H1 (cell line): ENCODE measurements at regions not wholly inside any gene's neighbourhood (a gene's known extent, or its start where the extent isn't known, plus 50 kb on each side); places are given as distances from the start of the nearest gene placed in this dataset.

Experiments used
- CTCF ChIA-PET: fragments of 300-600 bp; sonication (Branson Sonifier 250); formaldehyde crosslinking; loops from one replicate; lab custom pipeline; 2021; ENCODE audit not compliant: partially characterized antibody; lab: Charles Lee
- POLR2A ChIA-PET: fragments of 300-600 bp; sonication (Branson Sonifier 250); formaldehyde crosslinking; loops from one replicate; lab custom pipeline; 2021; ENCODE audit warnings: inconsistent platforms; ENCODE audit not compliant: partially characterized antibody; lab: Charles Lee
- DNase-seq, 2 experiments: peaks; one replicate each; pipeline versions ENCODE4 v3.0.0 to v3.0.0-alpha.2; 2010 to 2022; ENCODE audit warnings: low spot score in 2 of 2, low read depth in 1 of 2, mixed read lengths in 1 of 2
- FAIRE-seq: peaks from 2 replicates; lab custom pipeline; 2011; peaks lifted over from hg19 to GRCh38; lab: Jason Lieb, UNC
- H2AFZ ChIP-seq: 2 replicates; pipeline ENCODE4 v1.8.1; 2012; ENCODE audit warnings: low read length, inconsistent platforms
- H2AK5ac ChIP-seq: 2 replicates; pipeline ENCODE4 v1.6.1; 2013; ENCODE audit warnings: low read depth, low read length
- H2BK120ac ChIP-seq: replicated peaks from 2 replicates; pipeline ENCODE3; 2013; ENCODE audit warnings: low read depth, low read length, inconsistent platforms
- H2BK12ac ChIP-seq: 2 replicates; pipeline ENCODE4 v1.6.1; 2013; ENCODE audit warnings: low read depth, low read length
- H2BK15ac ChIP-seq: 2 replicates; pipeline ENCODE4 v1.6.1; 2013; ENCODE audit warnings: low read length
- H2BK20ac ChIP-seq: 2 replicates; pipeline ENCODE4 v1.6.1; 2013; ENCODE audit warnings: low read length
- H2BK5ac ChIP-seq: 2 replicates; pipeline ENCODE4 v1.6.1; 2013; ENCODE audit warnings: low read depth, low read length
- H3K14ac ChIP-seq: 2 replicates; pipeline ENCODE4 v1.6.1; 2013; ENCODE audit warnings: inconsistent platforms; ENCODE audit not compliant: insufficient read length
- H3K18ac ChIP-seq: 2 replicates; pipeline ENCODE4 v1.6.1; 2013; ENCODE audit warnings: low read length; ENCODE audit errors: extremely low read depth
- H3K23ac ChIP-seq: 2 replicates; pipeline ENCODE4 v1.6.1; 2013; ENCODE audit warnings: inconsistent platforms; ENCODE audit not compliant: insufficient read length
- H3K23me2 ChIP-seq: 2 replicates; pipeline ENCODE4 v1.6.1; 2013; ENCODE audit warnings: low read depth, low read length
- H3K27ac ChIP-seq: 2 replicates; pipeline ENCODE4 v1.6.1; 2011; ENCODE audit warnings: low read depth, low read length, inconsistent platforms
- H3K27me3 ChIP-seq, 4 experiments: replicated peaks in 1 of 4; 1 replicate in 1 of 4; 2 replicates in 3 of 4; pipeline versions ENCODE4 v1.6.1 to v1.8.1; 2011 to 2013; ENCODE audit warnings: low read length in 3 of 4, mild to moderate bottlenecking in 3 of 4, inconsistent platforms in 2 of 4, mixed read lengths in 2 of 4, moderate library complexity in 1 of 4; ENCODE audit not compliant: control insufficient read depth in 3 of 4, insufficient read depth in 3 of 4; ENCODE audit errors: extremely low read depth in 1 of 4
- H3K36me3 ChIP-seq, 4 experiments: 2 replicates each; pipeline versions ENCODE4 v1.6.1 to v1.8.1; 2011 to 2013; ENCODE audit warnings: mild to moderate bottlenecking in 4 of 4, low read length in 3 of 4, moderate library complexity in 2 of 4, control low read depth in 1 of 4, inconsistent platforms in 1 of 4; ENCODE audit not compliant: insufficient read depth in 4 of 4, control insufficient read depth in 2 of 4
- H3K4ac ChIP-seq: replicated peaks from 2 replicates; pipeline ENCODE3; 2013; ENCODE audit warnings: low read length, low read depth, mixed read lengths, inconsistent platforms; ENCODE audit not compliant: insufficient read length
- H3K4me1 ChIP-seq, 4 experiments: replicated peaks in 1 of 4; 1 replicate in 1 of 4; 2 replicates in 3 of 4; pipeline versions ENCODE4 v1.6.1 to v1.8.1; 2011 to 2013; ENCODE audit warnings: low read length in 3 of 4, inconsistent platforms in 2 of 4, mixed read lengths in 1 of 4; ENCODE audit not compliant: insufficient read depth in 4 of 4, control insufficient read depth in 3 of 4
- H3K4me2 ChIP-seq, 2 experiments: 2 replicates each; pipeline versions ENCODE4 v1.6.1 to v1.8.1; 2011 to 2013; ENCODE audit warnings: low read depth in 2 of 2, low read length in 2 of 2, control low read depth in 1 of 2, inconsistent platforms in 1 of 2, mild to moderate bottlenecking in 1 of 2; ENCODE audit not compliant: insufficient read depth in 1 of 2
- H3K4me3 ChIP-seq, 4 experiments: fragments of 200-600, 300-600 bp in 1 of 4; sonication (generic), shearing (Covaris generic), sonication (Bioruptor Twin) in 1 of 4; 2 replicates each; pipeline versions ENCODE4 v1.5.1 to v1.8.1; 2011 to 2016; ENCODE audit warnings: low read length in 4 of 4, low read depth in 3 of 4, control low read depth in 2 of 4, inconsistent platforms in 2 of 4, mild to moderate bottlenecking in 2 of 4, mixed read lengths in 1 of 4, moderate library complexity in 1 of 4; ENCODE audit not compliant: insufficient read depth in 2 of 4; ENCODE audit errors: extremely low read depth in 1 of 4
- H3K56ac ChIP-seq: replicated peaks from 2 replicates; pipeline ENCODE3; 2013; ENCODE audit warnings: low read depth, mild to moderate bottlenecking, mixed read lengths, low read length, inconsistent platforms; ENCODE audit not compliant: insufficient read length
- H3K79me1 ChIP-seq: 2 replicates; pipeline ENCODE4 v1.6.1; 2013; ENCODE audit warnings: low read depth, low read length, control low read depth
- H3K79me2 ChIP-seq, 2 experiments: 2 replicates each; pipeline versions ENCODE4 v1.6.1 to v1.8.1; 2012 to 2013; ENCODE audit warnings: low read length in 2 of 2, mild to moderate bottlenecking in 2 of 2, inconsistent platforms in 1 of 2; ENCODE audit not compliant: insufficient read depth in 2 of 2, control insufficient read depth in 1 of 2
- H3K9ac ChIP-seq, 4 experiments: replicated peaks in 1 of 4; 1 replicate in 1 of 4; 2 replicates in 3 of 4; pipeline versions ENCODE4 v1.6.1 to v1.8.1; 2011 to 2013; ENCODE audit warnings: low read depth in 3 of 4, low read length in 3 of 4, control low read depth in 2 of 4, mild to moderate bottlenecking in 2 of 4, moderate library complexity in 2 of 4, inconsistent platforms in 1 of 4; ENCODE audit errors: extremely low read depth in 1 of 4
- H3K9me3 ChIP-seq, 2 experiments: 2 replicates each; pipeline versions ENCODE4 v1.6.1 to v1.8.1; 2012 to 2013; ENCODE audit warnings: mild to moderate bottlenecking in 2 of 2, moderate library complexity in 2 of 2, control low read depth in 1 of 2, inconsistent platforms in 1 of 2, low read depth in 1 of 2, low read length in 1 of 2, mixed read lengths in 1 of 2; ENCODE audit not compliant: insufficient read depth in 2 of 2
- H4K20me1 ChIP-seq, 2 experiments: replicated peaks in 1 of 2; 2 replicates each; pipeline versions ENCODE3 to v1.8.1; 2011 to 2013; ENCODE audit warnings: inconsistent platforms in 2 of 2, low read length in 2 of 2, mild to moderate bottlenecking in 1 of 2; ENCODE audit not compliant: insufficient read depth in 2 of 2, control insufficient read depth in 1 of 2
- H4K5ac ChIP-seq: 2 replicates; pipeline ENCODE4 v1.6.1; 2013; ENCODE audit warnings: low read length, low read depth, mixed read lengths, inconsistent platforms; ENCODE audit not compliant: insufficient read length
- H4K8ac ChIP-seq: 2 replicates; pipeline ENCODE4 v1.8.0; 2013; ENCODE audit warnings: mild to moderate bottlenecking, moderate library complexity, low read length, inconsistent platforms; ENCODE audit not compliant: insufficient read depth; ENCODE audit errors: extremely low read depth
- H4K91ac ChIP-seq: replicated peaks from 2 replicates; pipeline ENCODE3; 2013; ENCODE audit warnings: low read length, mixed read lengths, inconsistent platforms; ENCODE audit not compliant: insufficient read length
- HDAC6 ChIP-seq: IDR thresholded peaks from one replicate; pipeline ENCODE4 v1.7.1; 2012; ENCODE audit warnings: low read depth, mild to moderate bottlenecking, inconsistent platforms, low read length, moderate library complexity
- MAFK ChIP-seq: IDR thresholded peaks from 2 replicates; pipeline ENCODE4 v1.6.1; 2012; ENCODE audit warnings: low read depth, mild to moderate bottlenecking, improper control_type of control experiment, low read length
- POU5F1 ChIP-seq: IDR thresholded peaks from 2 replicates; pipeline ENCODE4 v1.6.1; 2011; ENCODE audit warnings: low read depth, mild to moderate bottlenecking, low read length, moderate library complexity
- RBBP5 ChIP-seq: IDR thresholded peaks from 2 replicates; pipeline ENCODE4 v1.7.1; 2012; ENCODE audit warnings: low read depth, mild to moderate bottlenecking, inconsistent platforms, low read length, moderate library complexity, borderline replicate concordance
- SP4 ChIP-seq: IDR thresholded peaks from 2 replicates; pipeline ENCODE4 v1.6.1; 2012; ENCODE audit warnings: low read length, inconsistent platforms
- SRF ChIP-seq: IDR thresholded peaks from 2 replicates; pipeline ENCODE4 v1.6.1; 2011; ENCODE audit warnings: mild to moderate bottlenecking, low read depth, low read length, moderate library complexity
- WGBS, 2 experiments: shearing (Covaris generic) in 1 of 2; methylation state at CpG; one replicate each; pipeline versions ENCODE4 v1.1.6 to v1.1.7; 2013 to 2015; ENCODE audit warnings: low lambda C conversion rate in 2 of 2, mixed read lengths in 2 of 2, inconsistent platforms in 1 of 2, low coverage in 1 of 2, missing lambda C conversion rate in 1 of 2; ENCODE audit not compliant: insufficient replicate concordance in 2 of 2, insufficient coverage in 1 of 2, insufficient read length in 1 of 2; ENCODE audit errors: extremely low coverage in 1 of 2, missing lambda C conversion rate in 1 of 2; 5-methylcytosine and 5-hydroxymethylcytosine counted together
- TF ChIP-seq, protein P1 (sequence below): IDR thresholded peaks from 2 replicates; pipeline ENCODE4 v1.6.1; 2011; ENCODE audit warnings: low read depth, mild to moderate bottlenecking, low read length; ENCODE audit not compliant: insufficient read depth
- TF ChIP-seq, protein P2 (sequence below): IDR thresholded peaks from 2 replicates; pipeline ENCODE4 v1.6.1; 2012; ENCODE audit warnings: low read length, inconsistent platforms

DNA sequence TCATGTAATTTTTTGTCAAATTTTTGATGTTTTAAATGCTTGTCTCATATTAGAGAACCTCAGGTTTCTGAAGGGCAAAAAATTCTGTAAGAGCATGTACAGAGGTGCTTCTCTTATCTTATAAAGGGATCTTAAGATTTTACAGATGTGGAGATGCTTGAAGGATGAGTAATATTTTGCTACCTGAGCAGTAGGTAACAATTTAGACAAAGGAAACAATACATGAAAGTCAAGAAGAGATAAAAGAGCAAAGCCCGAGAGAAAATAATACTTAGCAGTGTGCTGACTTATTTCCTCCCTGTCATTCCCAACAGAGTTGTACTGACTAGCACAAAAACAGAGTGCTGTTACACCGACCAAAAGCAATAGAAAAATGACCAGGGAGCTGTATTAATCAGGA is 98.1 kb upstream of the PTPRR start:
- no peak overlapping the region for H2BK120ac ChIP-seq
- H2BK12ac ChIP-seq = no peak overlapping the region
- WGBS, 2 experiments = 94% methylated on average over 2 of the region's 2 CpGs; no CpG with 5 or more reads in 1 of the 2 experiments
- H3K27ac ChIP-seq = no peak overlapping the region
- no peaks in the 10 kb centered on the region for H3K9me3 ChIP-seq
- POLR2A ChIA-PET = no interaction called here
- H3K4me2 ChIP-seq = no peak overlapping the region
- H4K20me1 ChIP-seq = no peaks in the 10 kb centered on the region
- no peak overlapping the region for H3K14ac ChIP-seq
- H3K79me2 ChIP-seq = no peaks in the 10 kb centered on the region
- no peak for DNase-seq
- H3K18ac ChIP-seq = no peak overlapping the region
- no peak overlapping the region for H3K56ac ChIP-seq
- no peaks in the 10 kb centered on the region for H3K79me1 ChIP-seq
- H3K4me1 ChIP-seq = peaks cover 0 to 7% (median 2%) of the 10 kb centered on the region in 4 experiments; a peak in 2 of 7 replicates
- H4K5ac ChIP-seq = no peak overlapping the region
- TF ChIP-seq POU5F1 = no peak
- TF ChIP-seq SP4 = no peak
- TF ChIP-seq MAFK = no peak
- no peak for TF ChIP-seq HDAC6
- TF ChIP-seq, protein P1, sequence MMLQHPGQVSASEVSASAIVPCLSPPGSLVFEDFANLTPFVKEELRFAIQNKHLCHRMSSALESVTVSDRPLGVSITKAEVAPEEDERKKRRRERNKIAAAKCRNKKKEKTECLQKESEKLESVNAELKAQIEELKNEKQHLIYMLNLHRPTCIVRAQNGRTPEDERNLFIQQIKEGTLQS = no peak
- TF ChIP-seq, protein P2, sequence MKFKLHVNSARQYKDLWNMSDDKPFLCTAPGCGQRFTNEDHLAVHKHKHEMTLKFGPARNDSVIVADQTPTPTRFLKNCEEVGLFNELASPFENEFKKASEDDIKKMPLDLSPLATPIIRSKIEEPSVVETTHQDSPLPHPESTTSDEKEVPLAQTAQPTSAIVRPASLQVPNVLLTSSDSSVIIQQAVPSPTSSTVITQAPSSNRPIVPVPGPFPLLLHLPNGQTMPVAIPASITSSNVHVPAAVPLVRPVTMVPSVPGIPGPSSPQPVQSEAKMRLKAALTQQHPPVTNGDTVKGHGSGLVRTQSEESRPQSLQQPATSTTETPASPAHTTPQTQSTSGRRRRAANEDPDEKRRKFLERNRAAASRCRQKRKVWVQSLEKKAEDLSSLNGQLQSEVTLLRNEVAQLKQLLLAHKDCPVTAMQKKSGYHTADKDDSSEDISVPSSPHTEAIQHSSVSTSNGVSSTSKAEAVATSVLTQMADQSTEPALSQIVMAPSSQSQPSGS = no peak
- TF ChIP-seq RBBP5 = no peak
- TF ChIP-seq SRF = no peak
- TF ChIP-seq, all 59 proteins: peak for 0
- Histone ChIP-seq H3K4me3 (no peak overlapping the region), H2BK5ac (no peak overlapping the region), H2BK20ac (no peak overlapping the region), H3K27me3 (no peaks in the 10 kb centered on the region), H3K23ac (no peak overlapping the region), H2AFZ (no peak overlapping the region), H3K23me2 (no peaks in the 10 kb centered on the region), H3K36me3 (no peaks in the 10 kb centered on the region), H2AK5ac (no peak overlapping the region), H2BK15ac (no peak overlapping the region), H3K9ac (no peak overlapping the region), H3K4ac (no peak overlapping the region), H4K8ac (no peak overlapping the region), H4K91ac (no peak overlapping the region)
- FAIRE-seq = no peak
- CTCF ChIA-PET = interaction anchor here (0.9 to 2.9 kb wide), 5 partner anchors 15 to 373 kb away, joined by 3 to 8 read pairs (median 5); no protein-coding TSS in a partner anchor
